ENCODE measurements at regions not wholly inside any gene's neighbourhood (a gene's known extent, or its start where the extent isn't known, plus 50 kb on each side); places are given as distances from the start of the nearest gene placed in this dataset.

- no peak for DNase-seq (ENCODE audit: low read depth)
- no peak overlapping the region for H3K4me3 ChIP-seq (ENCODE audit: low read depth, low read length)
Observed at GRCh38 chr5:54803471-54804011, 181.9 kb downstream of the ESM1 start.

GRCh38 chr5:54799645-54800044, 185.7 kb downstream of the ESM1 start:
- no peak for TF ChIP-seq CTCF (IDR thresholded peaks at IDR 0.05; ENCODE audit: low read depth, low read length, missing control alignments)
- in situ Hi-C loops (cut with HindIII; ENCODE audit: low sequenced_read_pairs) = no loop called here
- H3K4me3 ChIP-seq (ENCODE audit: low read depth, low read length) = no peak overlapping the region
- DNase-seq (ENCODE audit: low read depth) = no peak

More at GRCh38 chr5:54803471-54804011, 181.9 kb downstream of the ESM1 start:
- TF ChIP-seq CTCF (IDR thresholded peaks at IDR 0.05; ENCODE audit: low read depth, low read length, missing control alignments) = no peak
- in situ Hi-C loops (cut with HindIII; ENCODE audit: low sequenced_read_pairs) = no loop called here

- in situ Hi-C loops (cut with HindIII; ENCODE audit: low sequenced_read_pairs) = no loop called here
- no peak for TF ChIP-seq CTCF (IDR thresholded peaks at IDR 0.05; ENCODE audit: low read depth, low read length, missing control alignments)
- H3K4me3 ChIP-seq (ENCODE audit: low read depth, low read length) = no peak overlapping the region
- no peak for DNase-seq (ENCODE audit: low read depth)
Observed at GRCh38 chr5:54795777-54796176, 189.6 kb downstream of the ESM1 start.

GRCh38 chr5:54795284-54795683, 190.1 kb downstream of the ESM1 start:
- no peak for DNase-seq (ENCODE audit: low read depth)
- in situ Hi-C loops (cut with HindIII; ENCODE audit: low sequenced_read_pairs) = no loop called here
- TF ChIP-seq CTCF (IDR thresholded peaks at IDR 0.05; ENCODE audit: low read depth, low read length, missing control alignments) = no peak
- no peak overlapping the region for H3K4me3 ChIP-seq (ENCODE audit: low read depth, low read length)

- TF ChIP-seq CTCF (IDR thresholded peaks at IDR 0.05; ENCODE audit: low read depth, low read length, missing control alignments) = no peak
- no peak for DNase-seq (ENCODE audit: low read depth)
- in situ Hi-C loops (cut with HindIII; ENCODE audit: low sequenced_read_pairs) = no loop called here
- no peak overlapping the region for H3K4me3 ChIP-seq (ENCODE audit: low read depth, low read length)
Observed at GRCh38 chr5:54794135-54794975, 191.0 kb downstream of the ESM1 start.

- TF ChIP-seq CTCF (IDR thresholded peaks at IDR 0.05; ENCODE audit: low read depth, low read length, missing control alignments) = no peak
- DNase-seq (ENCODE audit: low read depth) = no peak
- in situ Hi-C loops (cut with HindIII; ENCODE audit: low sequenced_read_pairs) = no loop called here
Observed at GRCh38 chr5:54793468-54794134, 191.8 kb downstream of the ESM1 start.

More at GRCh38 chr5:54793468-54794134, 191.8 kb downstream of the ESM1 start:
- H3K4me3 ChIP-seq (ENCODE audit: low read depth, low read length) = no peak overlapping the region

Data from astrocyte of the cerebellum (primary cell).